Fibroblast of lung (primary cell): ENCODE measurements at regions not wholly inside any gene's neighbourhood (a gene's known extent, or its start where the extent isn't known, plus 50 kb on each side); places are given as distances from the start of the nearest gene placed in this dataset.

Experiments
- DNase-seq, 2 donors: peaks; one replicate each; pipeline versions ENCODE4 v3.0.0 to v3.0.0-alpha.2; 2010; ENCODE audit warnings: low read depth in 2 of 2
- H2AFZ ChIP-seq: 2 replicates; pipeline ENCODE4 v1.5.1; 2012; ENCODE audit warnings: low read length, control low read depth, inconsistent platforms
- H3K27ac ChIP-seq: 2 replicates; pipeline ENCODE4 v1.5.1; 2011; ENCODE audit warnings: low read length, control low read depth; ENCODE audit not compliant: insufficient read depth
- H3K27me3 ChIP-seq: 2 replicates; pipeline ENCODE4 v1.5.1; 2011; ENCODE audit warnings: mild to moderate bottlenecking, low read length; ENCODE audit not compliant: control insufficient read depth, insufficient read depth
- H3K36me3 ChIP-seq: 2 replicates; pipeline ENCODE4 v1.5.1; 2011; ENCODE audit warnings: low read length; ENCODE audit not compliant: control insufficient read depth, insufficient read depth
- H3K4me1 ChIP-seq: 2 replicates; pipeline ENCODE4 v1.5.1; 2011; ENCODE audit warnings: low read length; ENCODE audit not compliant: control insufficient read depth, insufficient read depth; ENCODE audit errors: extremely low read depth
- H3K4me2 ChIP-seq: 2 replicates; pipeline ENCODE4 v1.5.1; 2011; ENCODE audit warnings: low read length, control low read depth; ENCODE audit not compliant: insufficient read depth; ENCODE audit errors: extremely low read depth
- H3K4me3 ChIP-seq, 4 experiments: fragments of 200-600 bp in 1 of 4; sonication (generic) in 1 of 4; replicated peaks in 1 of 4; 2 replicates each; pipeline ENCODE4 v1.5.1; 2011 to 2016; ENCODE audit warnings: low read length in 4 of 4, low read depth in 3 of 4, mild to moderate bottlenecking in 3 of 4, control low read depth in 2 of 4, inconsistent platforms in 1 of 4, mixed read lengths in 1 of 4; ENCODE audit not compliant: insufficient read depth in 1 of 4; ENCODE audit errors: control extremely low read depth in 1 of 4
- H3K79me2 ChIP-seq: 2 replicates; pipeline ENCODE4 v1.5.1; 2012; ENCODE audit warnings: mild to moderate bottlenecking, low read length, inconsistent platforms; ENCODE audit not compliant: control insufficient read depth, insufficient read depth
- H3K9ac ChIP-seq: 2 replicates; pipeline ENCODE4 v1.5.1; 2011; ENCODE audit warnings: mild to moderate bottlenecking, low read length, control low read depth; ENCODE audit not compliant: insufficient read depth
- H3K9me3 ChIP-seq: 2 replicates; pipeline ENCODE4 v1.5.1; 2012; ENCODE audit warnings: low read depth, low read length; ENCODE audit not compliant: control insufficient read depth, insufficient read depth
- H4K20me1 ChIP-seq: 2 replicates; pipeline ENCODE4 v1.5.1; 2011; ENCODE audit warnings: low read length; ENCODE audit not compliant: control insufficient read depth, insufficient read depth; ENCODE audit errors: extremely low read depth
- CTCF ChIP-seq, 2 donors: IDR thresholded peaks in 1 of 2; conservative IDR thresholded peaks in 1 of 2; 1 replicate in 1 of 2; 2 replicates in 1 of 2; pipeline ENCODE4 v1.5.1; 2011 to 2012; ENCODE audit warnings: low read length in 2 of 2, control low read depth in 1 of 2, inconsistent platforms in 1 of 2, low read depth in 1 of 2, mild to moderate bottlenecking in 1 of 2
- EZH2 ChIP-seq: IDR thresholded peaks from 2 replicates; pipeline ENCODE4 v1.5.1; 2012; ENCODE audit warnings: low read length, control low read depth, mild to moderate bottlenecking; ENCODE audit errors: missing control alignments

- Histone ChIP-seq H3K9ac (no peak overlapping the region), H4K20me1 (no peaks in the 10 kb centered on the region), H2AFZ (no peak overlapping the region), H3K36me3 (no peaks in the 10 kb centered on the region), H3K4me2 (no peak overlapping the region), H3K4me3 (no peak overlapping the region), H3K9me3 (no peaks in the 10 kb centered on the region), H3K27ac (no peak overlapping the region), H3K79me2 (no peaks in the 10 kb centered on the region), H3K27me3 (no peaks in the 10 kb centered on the region), H3K4me1 (no peaks in the 10 kb centered on the region)
- no peak for DNase-seq
- TF ChIP-seq EZH2 (no peak), CTCF (conservative IDR thresholded peaks at IDR 0.05 in 1 of 2, IDR thresholded peaks at IDR 0.05 in 1 of 2; ENCODE audit: low read depth in 1 of 2, low read length in 2 of 2) (no peak)
Measured at GRCh38 chr21:28561772-28562171, 430.9 kb downstream of the LTN1 start.

- peak in 1 of 2 donors; percentile 82 for DNase-seq
- Histone ChIP-seq H3K9me3 (no peaks in the 10 kb centered on the region), H4K20me1 (no peaks in the 10 kb centered on the region), H2AFZ (no peak overlapping the region), H3K4me1 (peaks cover 2% of the 10 kb centered on the region), H3K4me2 (no peak overlapping the region), H3K9ac (no peak overlapping the region), H3K27ac (no peak overlapping the region), H3K4me3 (no peak overlapping the region), H3K36me3 (no peaks in the 10 kb centered on the region), H3K79me2 (no peaks in the 10 kb centered on the region), H3K27me3 (no peaks in the 10 kb centered on the region)
- no peak for TF ChIP-seq EZH2
- no peak for TF ChIP-seq CTCF (conservative IDR thresholded peaks at IDR 0.05 in 1 of 2, IDR thresholded peaks at IDR 0.05 in 1 of 2; ENCODE audit: low read depth in 1 of 2, low read length in 2 of 2)
Measured at GRCh38 chr21:28554660-28555475, 437.8 kb downstream of the LTN1 start.

- H3K9me3 ChIP-seq: no peaks in the 10 kb centered on the region
- H4K20me1 ChIP-seq: no peaks in the 10 kb centered on the region
- H3K79me2 ChIP-seq: no peaks in the 10 kb centered on the region
- H3K36me3 ChIP-seq: no peaks in the 10 kb centered on the region
- no peak for DNase-seq
- H3K4me1 ChIP-seq: peaks cover 2% of the 10 kb centered on the region
- no peak overlapping the region for H3K4me3 ChIP-seq
- H3K27ac ChIP-seq: no peak overlapping the region
- no peak overlapping the region for H3K9ac ChIP-seq
- no peak overlapping the region for H2AFZ ChIP-seq
- no peak overlapping the region for H3K4me2 ChIP-seq
- no peaks in the 10 kb centered on the region for H3K27me3 ChIP-seq
- TF ChIP-seq EZH2 (no peak), CTCF (conservative IDR thresholded peaks at IDR 0.05 in 1 of 2, IDR thresholded peaks at IDR 0.05 in 1 of 2; ENCODE audit: low read depth in 1 of 2, low read length in 2 of 2) (no peak)
Measured at GRCh38 chr21:28550057-28550825, 442.4 kb downstream of the LTN1 start.
